A549 (cell line): ENCODE measurements at regions not wholly inside any gene's neighbourhood (a gene's known extent, or its start where the extent isn't known, plus 50 kb on each side); places are given as distances from the start of the nearest gene placed in this dataset.

Experiments
- CHD2 ChIP-seq: fragments of 150-350 bp; IDR thresholded peaks from 2 replicates; pipeline ENCODE4 v1.6.1; 2014; ENCODE audit warnings: low read length; ENCODE audit not compliant: partially characterized antibody
- EP300 ChIP-seq, 2 experiments: fragments of >200 bp; sonication (Bioruptor Twin); formaldehyde crosslinking; IDR thresholded peaks; 2 replicates in 1 of 2; 3 replicates in 1 of 2; pipeline ENCODE4 v1.6.1; 2016 to 2017
- JUN ChIP-seq, 2 experiments: fragments of >200 bp; sonication (Bioruptor Twin); formaldehyde crosslinking; IDR thresholded peaks; 2 replicates in 1 of 2; 3 replicates in 1 of 2; pipeline ENCODE4 v1.6.1; 2016 to 2017
- JUNB ChIP-seq: fragments of >200 bp; sonication (Bioruptor Twin); formaldehyde crosslinking; IDR thresholded peaks from 2 replicates; pipeline ENCODE4 v1.6.1; 2016
- MAX ChIP-seq: IDR thresholded peaks from 2 replicates; pipeline ENCODE4 v1.6.1; 2012
- NPAS2 ChIP-seq: fragments of 250-450 bp; sonication (Bioruptor Pico); IDR thresholded peaks from 2 replicates; pipeline ENCODE4 v1.8.0; 2022; ENCODE audit warnings: mild to moderate bottlenecking, moderate library complexity, borderline replicate concordance
- POLR2AphosphoS2 ChIP-seq: conservative IDR thresholded peaks from 2 replicates; pipeline ENCODE4 v1.6.1; 2012; ENCODE audit warnings: low read length, improper control_type of control experiment, inconsistent platforms
- RFX5 ChIP-seq: fragments of 450-650 bp; IDR thresholded peaks from 2 replicates; pipeline ENCODE4 v1.7.1; 2014; ENCODE audit warnings: antibody characterized with exemption, mild to moderate bottlenecking, moderate library complexity
- TF ChIP-seq, protein P1 (sequence below): fragments of >200 bp; sonication (Bioruptor Twin); formaldehyde crosslinking; IDR thresholded peaks from 3 replicates; pipeline ENCODE4 v1.5.1; 2016

- TF ChIP-seq, protein P1, sequence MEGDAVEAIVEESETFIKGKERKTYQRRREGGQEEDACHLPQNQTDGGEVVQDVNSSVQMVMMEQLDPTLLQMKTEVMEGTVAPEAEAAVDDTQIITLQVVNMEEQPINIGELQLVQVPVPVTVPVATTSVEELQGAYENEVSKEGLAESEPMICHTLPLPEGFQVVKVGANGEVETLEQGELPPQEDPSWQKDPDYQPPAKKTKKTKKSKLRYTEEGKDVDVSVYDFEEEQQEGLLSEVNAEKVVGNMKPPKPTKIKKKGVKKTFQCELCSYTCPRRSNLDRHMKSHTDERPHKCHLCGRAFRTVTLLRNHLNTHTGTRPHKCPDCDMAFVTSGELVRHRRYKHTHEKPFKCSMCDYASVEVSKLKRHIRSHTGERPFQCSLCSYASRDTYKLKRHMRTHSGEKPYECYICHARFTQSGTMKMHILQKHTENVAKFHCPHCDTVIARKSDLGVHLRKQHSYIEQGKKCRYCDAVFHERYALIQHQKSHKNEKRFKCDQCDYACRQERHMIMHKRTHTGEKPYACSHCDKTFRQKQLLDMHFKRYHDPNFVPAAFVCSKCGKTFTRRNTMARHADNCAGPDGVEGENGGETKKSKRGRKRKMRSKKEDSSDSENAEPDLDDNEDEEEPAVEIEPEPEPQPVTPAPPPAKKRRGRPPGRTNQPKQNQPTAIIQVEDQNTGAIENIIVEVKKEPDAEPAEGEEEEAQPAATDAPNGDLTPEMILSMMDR = no peak
- TF ChIP-seq NPAS2 (no peak), CHD2 (no peak), JUN (IDR thresholded peaks at IDR 0.05) (no peak), MAX (no peak), RFX5 (no peak), EP300 (IDR thresholded peaks at IDR 0.05) (no peak), JUNB (no peak), POLR2AphosphoS2 (no peak)
Observed at GRCh38 chrY:8051340-8051739, 1139.8 kb upstream of the AMELY start.
